GM19455 (cell line): ENCODE measurements at regions not wholly inside any gene's neighbourhood (a gene's known extent, or its start where the extent isn't known, plus 50 kb on each side); places are given as distances from the start of the nearest gene placed in this dataset.
"Not testable (repeated sequence)": the region's sequence is repeated elsewhere in the genome, so short reads cannot be mapped to it uniquely, and the experiment has no call there.

Source experiments
- ATAC-seq: cut with Tn5 transposase; IDR thresholded peaks from one replicate; pipeline ENCODE4 v1.9.1; 2021; ENCODE audit not compliant: unreplicated experiment

DNA sequence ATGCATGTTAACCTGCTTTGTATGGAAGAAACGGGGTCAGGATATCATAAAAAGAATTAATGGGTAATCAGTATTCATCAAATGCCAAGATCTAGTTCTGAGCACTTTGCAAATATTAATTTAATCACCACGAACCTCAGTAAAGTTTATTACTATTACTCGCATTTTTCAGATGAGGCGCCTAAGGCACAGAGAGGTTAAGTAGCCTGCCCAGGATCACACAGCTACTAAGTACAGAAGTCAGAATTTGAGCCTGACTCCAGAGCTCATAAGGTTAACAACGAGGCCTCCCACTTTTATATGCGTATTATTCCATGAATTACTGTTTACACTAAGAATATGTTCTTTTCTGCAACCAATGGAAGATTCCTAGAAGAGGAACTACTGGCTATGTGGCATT lies 109.6 kb upstream of the KLF13 start:
- ATAC-seq, result no peak

DNA sequence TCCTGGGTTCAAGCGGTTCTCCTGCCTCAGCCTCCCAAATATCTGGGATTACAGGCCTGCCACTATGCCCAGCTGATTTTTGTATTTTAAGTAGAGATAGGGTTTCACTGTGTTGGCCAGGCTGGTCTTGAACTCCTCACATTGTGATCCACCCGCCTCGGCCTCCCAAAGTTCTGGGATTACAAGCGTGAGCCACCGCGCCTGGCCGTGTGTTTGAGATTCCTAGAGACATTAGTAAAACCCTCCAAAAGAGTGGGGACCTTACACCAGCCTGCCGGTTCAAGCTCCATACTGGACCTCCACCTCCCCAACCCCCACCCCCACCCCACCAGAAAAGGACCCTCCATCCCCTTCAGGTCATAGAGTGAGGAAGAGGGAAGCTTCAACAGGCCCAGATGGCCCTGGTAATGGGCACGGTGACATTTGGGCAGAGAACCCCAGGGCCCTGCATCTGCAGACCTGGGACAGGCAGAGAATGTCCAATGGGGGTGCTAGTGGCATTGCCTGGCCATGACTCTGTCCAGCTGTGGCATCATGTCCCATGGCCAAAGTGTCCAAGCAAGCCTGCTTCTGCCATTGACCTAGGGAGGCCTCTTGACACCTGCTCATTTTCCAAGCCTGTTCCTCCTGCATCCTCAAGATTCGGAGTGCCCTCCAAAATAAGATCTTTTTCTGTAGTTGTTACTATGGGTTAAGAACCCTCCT lies 108.9 kb upstream of the KLF13 start:
- no peak for ATAC-seq

DNA sequence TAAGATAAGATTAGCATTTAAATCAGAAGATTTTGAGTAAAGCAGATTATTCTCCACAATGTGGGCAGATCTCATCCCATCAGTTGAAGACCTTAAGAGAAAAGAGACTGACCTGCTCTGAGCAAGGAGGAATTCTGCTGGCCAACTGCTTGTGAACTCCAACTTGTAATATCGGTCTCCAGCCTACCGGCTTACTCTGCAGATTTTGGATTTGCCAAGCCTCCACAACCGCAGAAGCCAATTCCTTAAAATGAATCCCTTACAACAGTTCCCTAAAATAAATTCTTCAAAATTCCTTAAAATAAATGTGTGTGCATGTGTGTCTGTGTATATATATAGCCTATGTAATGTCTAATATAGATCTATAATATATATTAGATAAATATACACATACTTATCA lies 107.4 kb upstream of the KLF13 start:
- ATAC-seq, result no peak

DNA sequence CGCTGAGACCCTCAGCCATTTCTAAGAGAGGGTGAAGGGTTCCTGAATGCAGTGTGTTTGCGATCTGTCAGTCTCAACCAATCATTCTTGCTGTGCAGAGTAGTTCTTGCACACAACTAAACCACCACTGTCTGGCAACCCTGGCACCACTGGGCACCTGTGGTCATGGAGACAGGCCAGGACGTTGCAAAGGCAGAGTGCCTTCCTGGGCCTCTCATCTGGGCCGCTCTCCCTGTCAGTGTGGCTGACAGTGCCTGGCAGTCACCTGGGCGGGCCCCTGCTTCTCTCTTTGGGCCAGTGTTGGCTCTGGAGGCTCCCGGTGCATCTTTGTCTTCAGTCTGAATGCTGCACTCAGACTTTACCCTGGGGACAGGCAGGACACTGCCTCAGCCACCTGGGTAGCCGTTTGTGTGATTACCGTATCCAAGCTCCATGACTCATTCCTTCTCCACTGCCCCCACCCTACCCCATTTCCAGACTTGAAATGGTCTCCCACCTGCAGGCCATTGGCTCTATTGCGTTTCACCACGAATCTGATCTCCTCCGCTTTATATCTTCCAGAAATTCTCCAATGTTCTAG lies 104.6 kb upstream of the KLF13 start:
- no peak for ATAC-seq

DNA sequence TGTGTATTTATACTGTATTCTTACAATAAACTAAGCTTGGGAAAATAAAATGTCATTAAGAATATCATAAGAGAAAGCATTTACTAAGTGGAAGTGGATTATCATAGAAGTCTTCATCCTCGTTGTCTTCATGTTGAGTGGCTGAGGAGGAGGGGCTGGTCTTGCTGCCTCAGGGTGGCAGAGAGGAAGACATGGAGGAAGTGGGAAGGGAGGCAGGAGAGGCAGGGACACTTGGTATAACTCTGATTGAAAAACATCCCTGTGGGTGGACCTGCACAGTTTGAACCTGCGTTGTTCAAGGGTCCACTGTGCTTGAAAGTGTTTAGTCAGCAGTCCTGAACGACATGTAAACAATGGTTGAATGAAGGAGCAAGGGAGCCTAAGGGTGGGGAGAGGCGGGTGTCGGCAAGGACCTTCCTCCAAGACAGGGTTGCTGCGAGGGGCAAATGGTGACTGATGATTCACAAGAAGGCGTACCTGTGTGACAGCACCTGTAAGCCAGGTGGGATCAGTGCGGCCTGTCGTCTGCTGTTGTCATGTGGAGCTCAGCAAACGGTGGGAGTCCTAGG lies 103.8 kb upstream of the KLF13 start:
- ATAC-seq, result no peak

DNA sequence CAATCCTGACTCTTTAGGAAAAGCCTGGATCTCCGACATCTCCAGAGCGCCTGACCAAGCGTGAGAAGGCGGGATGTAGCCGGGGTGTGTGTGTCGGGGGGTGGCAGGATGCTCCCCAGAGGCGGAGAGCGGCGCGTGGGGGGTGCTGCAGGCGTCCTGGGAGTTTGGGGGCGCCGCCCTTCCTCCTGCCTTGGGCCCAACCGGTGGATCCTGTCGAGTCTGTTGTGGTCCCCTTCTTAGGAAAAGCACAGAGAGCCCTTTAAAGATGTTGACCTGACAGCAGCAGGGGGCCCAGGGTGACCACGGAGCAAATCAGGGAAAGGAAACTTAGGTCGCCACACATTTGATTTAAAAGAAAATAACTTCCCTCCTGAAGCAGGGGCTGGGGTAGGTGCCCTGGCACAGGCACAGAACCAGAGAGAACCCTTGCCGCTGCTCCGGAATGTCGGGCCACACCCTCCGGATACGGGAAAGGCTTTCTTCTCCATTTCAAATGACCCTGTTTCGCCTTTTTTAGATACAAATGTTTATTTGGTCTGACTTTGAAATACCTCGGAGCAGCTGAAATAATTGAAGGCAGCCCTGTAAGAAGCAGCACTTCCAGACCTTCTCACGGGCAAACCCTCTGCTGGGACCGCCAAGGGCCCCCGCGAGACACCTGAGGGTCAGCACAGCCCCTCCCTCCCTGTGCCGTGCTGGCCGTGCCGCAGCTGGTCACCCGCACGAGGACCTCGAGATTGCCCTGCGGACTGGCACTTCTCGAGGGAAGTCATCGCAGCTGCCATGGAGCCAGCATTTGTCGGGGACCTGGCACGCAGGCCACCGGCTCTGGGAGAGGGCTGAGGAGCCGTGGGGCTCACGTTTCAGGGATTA lies 102.9 kb upstream of the KLF13 start:
- ATAC-seq, result no peak

DNA sequence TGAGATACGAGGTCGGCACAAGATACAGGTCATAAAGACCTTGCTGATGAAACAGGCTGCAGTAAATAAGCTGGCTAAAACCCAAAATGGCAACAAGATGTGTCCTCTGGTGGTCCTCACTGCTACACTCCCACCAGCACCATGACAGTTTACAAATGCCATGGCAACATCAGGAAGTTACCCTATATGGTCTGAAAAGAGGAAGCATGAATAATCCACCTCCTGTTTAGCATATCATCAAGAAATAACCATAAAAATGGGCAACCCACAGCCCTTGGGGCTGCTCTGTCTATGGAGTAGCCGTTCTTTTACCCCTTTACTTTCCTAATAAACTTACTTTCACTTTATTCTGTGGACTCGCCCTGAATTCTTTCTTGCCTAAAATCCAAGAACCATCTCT lies 102.0 kb upstream of the KLF13 start:
- not testable (repeated sequence) for ATAC-seq

DNA sequence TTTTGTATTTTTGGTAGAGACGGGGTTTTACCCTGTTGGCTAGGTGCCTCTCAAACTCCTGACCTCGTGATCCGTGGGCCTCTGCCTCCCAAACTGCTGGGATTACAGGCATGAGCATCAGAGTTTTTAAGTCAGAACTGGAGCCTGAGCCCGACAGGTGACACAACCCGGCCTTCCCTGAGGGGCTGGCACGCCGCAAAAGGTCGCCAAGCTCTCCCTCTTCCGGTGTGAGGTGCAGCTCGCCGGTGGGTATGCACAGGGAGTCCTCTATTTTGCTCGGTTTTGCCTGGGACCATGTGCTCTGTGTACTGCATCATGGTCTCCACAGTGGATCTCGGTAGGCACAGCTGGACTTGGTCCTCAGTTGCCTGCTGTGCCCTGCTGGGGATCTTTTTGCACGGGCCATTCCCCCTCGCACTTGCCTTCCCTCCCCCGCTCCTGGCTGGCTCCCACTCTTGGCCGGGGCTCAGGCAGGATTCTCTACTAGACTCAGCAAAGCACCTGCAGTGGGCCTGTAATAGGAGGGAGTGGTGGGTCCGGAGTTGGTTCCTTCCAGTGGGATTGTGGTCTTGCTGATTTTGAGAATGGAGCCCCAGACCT lies 101.2 kb upstream of the KLF13 start:
- ATAC-seq, result no peak

DNA sequence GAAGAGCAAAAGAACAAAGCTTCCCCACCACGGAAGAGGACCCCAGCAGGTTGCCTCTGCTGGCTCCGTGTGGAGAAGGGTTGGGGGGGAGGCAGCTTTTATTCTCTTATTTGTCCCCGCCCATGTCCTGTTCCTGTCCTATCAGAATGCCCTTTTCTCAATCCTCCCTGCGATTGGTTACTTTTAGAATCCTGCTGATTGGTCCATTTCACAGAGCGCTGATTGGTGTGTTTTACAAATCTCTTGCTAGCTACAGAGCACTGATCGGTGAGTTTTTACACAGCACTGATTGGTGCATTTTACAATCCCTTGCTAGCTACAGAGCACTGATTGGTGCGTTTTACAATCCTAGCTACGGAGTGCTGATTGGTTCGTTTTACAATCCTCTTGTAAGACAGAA lies 100.6 kb upstream of the KLF13 start:
- no peak for ATAC-seq

DNA sequence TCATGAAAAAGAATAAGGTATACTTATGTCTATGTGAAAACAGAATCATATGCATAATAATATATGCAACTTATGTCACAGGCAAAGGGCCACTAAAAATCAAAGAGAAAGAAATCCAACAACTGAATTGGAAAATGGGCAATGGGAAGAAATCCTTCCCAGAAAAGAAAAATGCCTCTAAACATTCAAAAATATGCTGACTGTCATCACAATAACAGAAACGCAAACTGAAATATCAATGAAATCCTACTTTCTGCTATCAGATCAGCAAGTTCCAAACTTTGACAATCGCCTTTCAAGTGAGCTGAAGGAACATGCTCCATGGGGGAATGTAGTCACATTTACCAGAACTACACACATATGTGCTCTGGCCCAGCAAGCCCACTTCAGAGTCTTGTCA lies 99.4 kb upstream of the KLF13 start:
- no peak for ATAC-seq

DNA sequence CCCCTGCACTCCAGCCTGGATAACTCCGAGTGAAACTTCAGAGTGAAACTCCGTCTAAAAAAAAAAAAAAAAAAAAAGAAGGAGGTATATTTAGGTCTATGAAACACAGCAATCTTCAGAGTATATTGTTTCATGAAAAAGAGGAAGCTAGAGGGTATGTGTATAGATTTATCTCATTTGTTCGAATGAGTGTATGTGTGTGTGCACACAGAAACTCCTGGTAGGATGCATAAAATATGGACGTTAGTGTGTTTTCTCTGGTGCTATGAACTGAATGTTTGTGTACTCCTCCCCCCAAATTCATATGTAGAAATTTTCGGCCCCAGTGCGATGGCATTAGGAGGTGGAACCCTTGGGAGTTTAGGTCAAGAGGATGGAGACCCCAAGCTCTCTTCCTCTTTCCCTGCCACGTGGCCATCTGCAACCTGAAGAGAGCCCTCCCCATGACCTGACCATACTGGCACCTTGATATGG lies 98.6 kb upstream of the KLF13 start:
- ATAC-seq, result no peak

DNA sequence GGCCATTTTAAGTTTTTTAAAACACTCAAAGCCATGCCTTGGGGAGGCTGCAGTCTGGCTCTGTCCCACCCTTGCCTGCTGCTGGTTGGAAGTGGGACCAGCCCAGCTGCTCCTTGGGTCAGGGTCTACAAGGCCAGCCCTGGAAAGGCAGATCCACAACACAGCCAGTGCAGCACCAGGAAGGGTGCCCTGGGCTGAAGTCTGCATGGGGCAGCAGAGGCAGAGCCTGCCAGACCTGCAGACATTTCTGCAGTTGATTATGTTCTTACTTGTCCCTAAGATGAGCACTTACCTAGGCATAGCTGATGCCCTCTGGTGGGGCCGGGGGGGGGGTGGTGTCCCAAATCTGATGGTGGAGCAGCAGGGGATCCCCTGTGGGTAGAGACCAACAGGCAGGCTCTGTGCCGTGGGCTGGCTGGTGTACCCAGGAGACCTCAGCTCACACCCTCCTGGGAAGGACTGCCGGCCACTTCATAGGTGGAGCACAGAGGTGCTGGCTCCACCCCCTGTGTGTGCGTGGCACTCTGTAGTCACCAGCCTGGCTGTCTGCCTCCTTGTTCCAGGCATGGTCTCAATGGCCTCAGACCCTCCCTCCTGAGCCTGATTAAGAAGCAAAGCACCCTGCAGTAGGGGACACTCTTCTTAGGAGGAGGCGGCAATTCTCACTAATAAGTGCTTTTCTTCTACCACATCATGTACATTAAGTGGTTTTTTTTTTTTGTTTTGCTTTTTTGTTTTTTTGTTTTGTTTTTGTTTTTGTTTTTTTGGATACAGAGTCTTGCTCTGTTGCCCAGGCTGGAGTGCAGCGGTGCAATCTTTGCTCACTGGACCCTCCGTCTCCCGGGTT lies 97.4 kb upstream of the KLF13 start:
- peak; percentile 59 for ATAC-seq

DNA sequence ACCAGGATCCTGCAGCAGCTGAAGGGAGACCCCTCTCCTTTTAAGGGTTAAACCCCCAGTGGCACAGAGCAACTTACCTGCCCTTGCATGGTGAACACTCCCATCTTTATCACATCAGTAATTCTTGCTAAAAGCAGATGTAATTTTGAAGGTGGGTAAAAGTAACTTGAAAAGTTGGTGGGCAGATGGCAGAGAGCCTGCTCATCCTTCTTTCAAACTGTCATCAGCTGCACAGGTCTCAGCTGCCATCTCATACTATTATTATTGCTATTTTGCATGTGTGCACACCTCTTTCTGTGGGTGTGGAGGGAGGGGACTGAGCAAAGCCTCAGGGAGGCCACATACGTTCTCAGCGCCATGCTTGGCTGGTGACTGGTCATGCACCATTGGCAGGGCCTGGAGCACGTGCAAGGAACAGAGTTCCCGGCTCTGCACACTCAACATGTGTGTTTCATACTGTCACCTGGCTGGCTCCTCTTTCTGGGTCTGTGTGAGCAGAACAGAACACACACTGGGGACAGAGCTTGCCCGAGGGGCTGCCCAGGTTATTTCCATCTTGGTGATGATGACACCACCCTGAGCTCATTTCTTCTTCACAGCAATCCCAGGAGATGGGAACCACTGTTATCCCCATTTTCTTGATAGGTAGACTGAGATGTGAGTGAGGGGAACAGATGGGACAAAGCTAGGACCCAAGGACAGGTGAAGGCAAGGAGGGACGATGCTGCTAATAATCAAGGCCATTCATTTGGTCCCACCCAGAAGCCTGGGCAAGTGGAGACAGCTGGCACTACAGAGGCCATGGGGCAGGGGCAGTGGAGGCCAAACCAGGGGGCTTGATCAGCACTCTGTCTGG lies 95.8 kb upstream of the KLF13 start:
- ATAC-seq, result peak; percentile 70

DNA sequence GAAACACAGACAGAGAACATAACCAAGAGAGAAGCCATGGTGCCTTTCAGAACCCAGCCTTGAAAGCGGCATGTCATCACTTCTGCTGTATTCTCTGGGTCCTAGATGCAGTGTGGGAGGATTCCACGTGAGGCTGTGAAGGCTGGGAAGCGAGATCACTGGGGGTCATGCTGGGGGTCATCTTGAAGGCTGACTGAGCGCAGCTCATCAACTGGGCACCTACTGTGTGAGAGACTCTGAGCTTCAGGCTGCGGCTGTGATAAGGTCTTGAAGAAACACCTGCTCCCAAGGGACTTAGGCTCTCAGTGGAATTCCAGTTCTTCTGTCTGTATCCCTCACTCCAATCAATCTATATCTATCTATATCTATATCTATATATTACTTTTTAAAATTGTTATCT lies 91.8 kb upstream of the KLF13 start:
- ATAC-seq, result no peak

DNA sequence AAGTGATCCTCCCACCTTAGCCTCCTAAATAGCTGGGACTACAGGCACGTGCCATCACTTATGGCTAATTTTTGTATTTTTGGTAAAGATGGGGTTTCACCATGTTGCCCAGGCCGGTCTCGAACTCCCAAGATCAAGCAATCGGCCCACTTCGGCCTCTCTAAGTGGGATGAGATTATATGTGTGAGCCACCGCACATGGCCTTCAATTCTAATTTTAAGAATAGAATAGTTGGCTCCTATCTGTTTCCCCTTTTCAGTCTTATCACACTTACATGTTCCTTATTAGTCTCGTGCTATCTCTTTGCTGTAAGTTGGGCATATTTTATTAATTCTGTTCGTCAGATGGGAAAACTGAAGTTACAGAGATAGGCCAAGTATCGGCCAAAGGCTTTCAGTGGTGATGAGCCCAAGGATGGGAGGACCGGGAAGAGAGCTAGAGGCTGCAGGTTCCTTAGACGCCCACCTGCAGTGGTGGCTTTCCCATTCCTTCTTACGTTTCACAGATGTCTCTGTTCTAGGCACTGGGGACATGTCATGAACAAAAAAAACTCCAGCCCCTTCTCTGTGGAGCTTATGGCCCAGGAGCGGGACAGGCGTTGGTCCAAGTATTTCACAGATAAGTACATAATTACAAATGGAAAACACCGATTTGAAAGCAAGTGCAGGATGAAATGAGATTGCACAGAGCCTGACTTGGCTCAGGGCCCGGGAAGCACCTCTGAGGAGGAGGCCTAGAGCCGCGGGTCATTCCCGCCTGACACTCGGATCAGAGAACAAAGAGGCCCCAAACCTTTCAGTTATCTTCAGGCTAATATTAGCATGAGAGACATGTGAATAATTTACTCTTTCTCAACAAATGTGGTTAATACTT lies 91.1 kb upstream of the KLF13 start:
- no peak for ATAC-seq

DNA sequence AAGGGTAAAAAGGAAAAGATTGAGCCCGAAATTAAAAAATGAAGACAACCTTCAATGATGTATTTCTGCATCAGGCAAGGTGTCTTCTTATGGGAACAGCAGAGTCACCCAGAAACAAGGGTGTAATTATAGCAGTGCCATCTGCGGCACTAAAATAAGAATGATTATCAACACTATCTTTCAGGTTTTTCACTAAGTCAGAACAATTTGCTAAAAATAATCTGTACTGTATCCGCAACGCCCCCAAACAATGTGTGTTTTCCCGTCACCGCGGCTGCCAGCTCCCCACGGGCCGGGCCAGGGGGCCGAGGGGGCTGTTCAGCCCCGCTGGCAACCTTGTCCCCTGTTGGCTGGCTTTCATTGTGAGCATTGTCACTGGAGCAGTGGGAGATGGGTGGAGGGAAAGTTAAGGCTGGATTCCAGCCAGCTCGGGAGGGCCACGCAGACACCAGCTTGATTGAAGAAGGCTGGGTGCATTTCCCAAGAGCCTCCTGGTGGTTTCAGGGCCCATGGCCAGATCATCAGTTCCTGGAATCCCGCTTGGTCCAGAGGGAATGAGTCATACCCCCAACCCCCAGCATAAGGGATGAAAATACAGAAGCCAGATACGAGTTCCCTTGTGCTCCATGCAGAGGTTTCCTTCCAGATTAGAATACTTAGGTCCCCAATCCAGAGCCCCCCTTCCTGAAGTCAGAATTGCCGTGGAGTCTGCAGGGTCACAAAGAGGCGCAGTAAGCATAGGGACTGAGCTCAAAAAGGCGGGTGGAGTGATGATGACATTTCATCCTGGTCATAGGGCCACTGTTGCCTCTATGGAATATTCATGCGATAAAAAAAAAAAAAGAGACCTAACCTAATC lies 90.2 kb upstream of the KLF13 start:
- ATAC-seq, result no peak

DNA sequence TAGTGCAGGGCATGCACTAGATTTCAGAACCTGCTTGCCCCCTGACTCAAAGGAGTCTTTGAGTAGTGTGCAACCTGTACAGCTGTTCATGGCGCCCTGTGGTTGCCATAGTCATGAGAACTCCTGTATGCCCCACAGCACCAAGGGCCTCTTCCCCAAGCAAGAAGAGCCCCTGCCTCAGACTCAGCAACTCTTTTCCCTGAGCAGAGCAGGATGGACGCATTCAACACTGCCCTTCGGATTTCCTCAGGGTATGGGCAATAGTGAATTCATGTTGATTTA lies 89.7 kb upstream of the KLF13 start:
- ATAC-seq, result no peak

DNA sequence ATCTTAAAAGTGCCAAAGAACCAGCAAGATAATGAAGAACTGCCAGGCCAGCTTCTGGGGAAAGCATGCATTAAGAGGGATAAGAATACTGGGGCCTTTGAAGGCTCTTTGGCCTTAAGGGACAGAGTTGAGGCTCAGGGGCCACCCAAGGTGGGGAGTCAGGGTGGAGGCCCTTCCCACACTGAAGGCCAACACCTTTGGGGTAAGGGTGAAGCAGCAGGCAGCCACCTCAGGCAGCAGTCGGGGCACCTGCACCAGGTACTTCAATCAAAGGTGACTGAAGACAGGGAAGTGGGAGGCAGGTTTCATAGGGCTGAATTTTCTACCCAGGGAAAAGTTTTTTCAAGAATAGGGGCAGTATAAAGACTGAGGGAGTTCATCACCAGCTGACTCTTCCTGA lies 87.7 kb upstream of the KLF13 start:
- no peak for ATAC-seq
